Hematopoietic multipotent progenitor cell (in vitro differentiated cells): ENCODE measurements at regions not wholly inside any gene's neighbourhood (a gene's known extent, or its start where the extent isn't known, plus 50 kb on each side); places are given as distances from the start of the nearest gene placed in this dataset.
"Not testable (repeated sequence)": the region's sequence is repeated elsewhere in the genome, so short reads cannot be mapped to it uniquely, and the experiment has no call there.

Experiments
- DNase-seq, 3 donors: peaks; one replicate each; pipeline ENCODE4 v3.0.0-alpha.2; 2011 to 2015; ENCODE audit warnings: low read depth in 2 of 3, low spot score in 2 of 3

DNA sequence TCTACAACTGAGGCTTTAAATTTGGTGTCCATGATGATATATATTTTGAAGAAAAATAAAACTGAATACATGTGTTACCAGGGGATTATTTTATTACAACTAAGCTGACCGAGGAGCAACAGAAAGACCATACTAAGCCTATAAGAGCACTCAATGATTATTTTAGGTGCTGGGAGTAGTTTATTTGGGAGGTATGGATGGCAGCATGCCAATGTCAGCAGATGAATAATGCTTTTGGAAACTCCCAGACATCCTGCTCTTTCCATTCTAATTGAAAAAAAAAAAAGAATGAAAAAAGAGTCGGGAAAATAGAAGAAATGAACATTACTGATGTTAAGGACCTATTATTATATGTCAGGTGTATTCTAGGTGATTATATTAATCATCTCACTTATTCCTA is 441.2 kb downstream of the BTG1 start:
- DNase-seq: no peak

DNA sequence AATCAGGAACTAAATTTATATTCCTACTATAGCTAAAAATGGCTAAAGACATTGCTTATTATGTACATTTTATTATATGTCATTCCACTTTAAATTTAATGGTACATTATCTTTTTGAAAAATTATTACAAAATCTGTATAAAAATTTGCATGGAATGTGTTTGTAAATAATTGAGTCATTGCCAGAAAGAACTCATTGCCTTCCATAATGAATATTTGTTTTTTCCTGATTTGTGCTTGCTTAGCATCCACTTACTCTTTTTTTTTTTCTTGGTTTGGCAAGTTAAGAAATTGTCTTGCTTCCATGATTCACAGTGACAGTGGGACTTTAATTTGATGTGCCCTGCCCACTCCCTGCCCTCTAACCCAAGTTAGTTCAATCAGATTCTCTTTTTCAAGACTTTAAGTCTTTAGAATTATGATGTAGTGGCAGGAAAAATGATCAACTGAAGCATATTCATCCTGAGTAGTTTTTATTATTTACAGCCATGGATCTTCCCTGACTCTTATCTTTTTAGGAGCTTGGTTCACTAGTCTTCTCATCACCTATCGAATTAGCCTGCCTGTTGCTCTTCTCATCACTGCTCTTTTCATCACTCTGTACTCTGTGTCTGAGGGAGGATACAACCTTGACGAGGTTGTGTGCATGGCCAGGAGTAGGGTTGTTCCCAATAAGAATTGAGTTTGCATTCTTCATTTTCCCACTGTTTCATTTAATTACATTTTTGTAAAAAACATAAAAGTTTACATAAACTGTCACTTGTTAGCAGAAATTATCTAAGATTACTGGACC is 442.0 kb downstream of the BTG1 start:
- DNase-seq: no peak

DNA sequence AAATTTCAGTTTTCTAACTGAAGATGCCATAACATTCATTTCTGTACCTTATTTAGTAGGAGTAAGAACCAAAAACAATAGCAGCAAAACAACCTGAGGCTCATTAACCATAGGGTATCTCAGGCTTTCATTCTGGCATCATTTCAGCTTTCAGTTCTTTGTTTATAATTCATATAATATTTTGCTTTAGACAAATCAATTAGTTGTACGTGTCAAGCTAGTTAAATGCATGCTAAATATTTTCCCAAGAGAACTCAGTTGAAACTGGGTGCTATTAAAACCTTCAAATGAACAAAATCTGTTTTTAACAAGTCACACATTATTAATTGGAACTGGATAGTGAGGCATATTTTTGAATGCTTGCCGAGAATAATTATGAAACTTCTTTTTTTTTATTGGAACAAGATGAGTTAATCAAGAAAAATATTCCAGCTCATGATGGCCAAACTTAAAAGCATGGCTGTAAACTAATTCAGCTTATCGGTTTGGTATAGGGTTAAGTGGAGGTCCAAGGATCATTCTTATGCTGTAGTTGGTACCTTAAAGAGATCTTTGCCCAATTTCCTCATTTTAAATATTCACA is 442.7 kb downstream of the BTG1 start:
- DNase-seq: no peak

DNA sequence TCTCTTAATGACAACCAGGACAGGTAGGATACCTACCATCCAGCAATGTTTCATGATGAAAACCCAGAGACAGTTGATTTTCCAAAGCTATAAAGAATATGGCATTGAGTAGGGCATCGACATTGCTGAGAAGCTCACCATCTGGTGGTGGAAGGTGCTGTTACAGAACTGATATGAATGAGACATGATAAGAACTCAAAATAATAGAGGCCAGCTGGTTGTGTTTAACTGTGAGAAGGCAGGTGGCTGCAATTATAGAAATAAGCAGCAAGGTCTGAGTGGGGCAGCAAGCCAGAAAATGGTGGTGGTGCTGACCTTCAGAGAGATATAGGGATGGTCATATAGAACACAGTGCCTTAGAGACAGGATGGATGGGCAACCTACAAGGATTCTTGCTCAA is 449.7 kb downstream of the BTG1 start:
- no peak for DNase-seq

DNA sequence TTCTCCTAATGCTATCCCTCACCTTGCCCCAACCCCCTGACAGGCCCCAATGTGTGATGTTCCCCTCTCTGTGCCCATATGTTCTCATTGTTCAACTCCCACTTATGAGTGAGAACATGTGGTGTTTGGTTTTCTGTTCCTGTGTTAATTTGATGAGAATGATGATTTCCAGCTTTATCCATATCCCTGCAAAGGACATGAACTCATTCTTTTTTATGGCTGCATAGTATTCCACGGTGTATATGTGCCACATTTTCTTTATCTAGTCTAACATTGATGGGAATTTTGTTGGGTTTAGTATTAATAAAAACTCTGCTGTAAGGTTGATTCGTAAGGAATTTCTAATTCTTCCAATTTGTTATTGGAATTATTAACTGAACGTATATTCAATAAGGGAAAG is 450.2 kb downstream of the BTG1 start:
- DNase-seq: not testable (repeated sequence)

DNA sequence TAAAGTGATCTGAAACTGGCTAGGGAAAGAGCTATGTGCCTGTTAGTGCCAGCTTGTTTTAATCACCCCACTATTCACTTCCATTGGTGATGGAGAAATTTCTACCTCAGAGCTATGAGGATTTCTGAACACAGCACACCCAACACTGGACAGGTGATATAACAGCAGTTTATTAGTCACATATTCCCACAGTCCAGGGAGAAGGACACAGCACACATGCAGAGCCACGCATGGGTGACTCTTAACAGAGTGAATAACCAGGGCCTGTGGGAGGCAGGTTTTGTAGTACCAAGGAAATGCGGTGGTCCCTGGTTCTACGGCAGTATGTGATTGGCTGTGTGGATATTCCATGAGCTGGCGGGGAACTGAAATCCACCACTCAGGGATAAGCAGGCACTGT is 455.1 kb downstream of the BTG1 start:
- no peak for DNase-seq

DNA sequence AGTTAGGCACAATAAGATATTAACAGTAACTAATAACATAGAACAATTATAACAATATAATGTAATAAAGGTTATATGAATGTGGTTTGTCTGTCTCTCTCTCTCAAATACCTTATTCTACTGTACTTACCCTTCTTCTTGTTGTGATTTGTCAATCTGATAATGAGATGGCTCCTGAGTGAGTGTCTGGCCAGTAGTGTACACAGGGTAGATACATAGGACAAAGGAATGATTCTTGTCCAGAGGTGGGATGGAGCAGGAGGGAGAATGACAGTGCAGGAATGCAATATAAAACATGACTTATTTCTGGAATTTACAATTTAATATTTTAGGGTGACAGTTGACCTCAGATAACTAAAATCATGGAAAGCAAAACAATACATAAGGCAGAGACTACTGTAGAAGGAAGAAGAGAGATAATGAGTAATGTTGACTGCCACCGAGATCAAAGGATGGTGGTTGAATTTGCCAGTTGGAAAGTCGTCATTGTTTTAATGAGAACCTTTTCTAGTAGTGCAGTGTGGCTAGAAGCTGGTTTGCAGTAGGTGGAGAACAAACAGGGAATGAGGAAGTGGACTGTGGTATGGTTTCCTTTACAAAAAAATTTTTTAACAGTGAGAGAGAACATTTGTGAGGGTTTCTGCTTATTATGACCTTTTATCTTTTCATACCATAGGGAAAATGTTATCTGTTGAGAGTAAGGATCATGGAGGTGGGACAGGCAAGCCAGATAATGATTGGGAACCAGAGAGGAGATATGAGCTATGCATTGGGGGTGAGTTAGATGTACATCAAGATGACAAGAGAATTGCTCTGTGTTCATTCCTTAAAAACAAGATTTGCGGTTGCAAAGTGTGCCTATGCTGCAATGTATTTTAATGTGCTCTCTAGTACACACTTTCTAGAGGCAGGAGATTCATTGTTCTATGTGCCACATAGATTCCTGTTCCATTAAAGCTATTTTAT is 458.3 kb downstream of the BTG1 start:
- peak in 2 of 3 donors; percentile 10 to 63 for DNase-seq

DNA sequence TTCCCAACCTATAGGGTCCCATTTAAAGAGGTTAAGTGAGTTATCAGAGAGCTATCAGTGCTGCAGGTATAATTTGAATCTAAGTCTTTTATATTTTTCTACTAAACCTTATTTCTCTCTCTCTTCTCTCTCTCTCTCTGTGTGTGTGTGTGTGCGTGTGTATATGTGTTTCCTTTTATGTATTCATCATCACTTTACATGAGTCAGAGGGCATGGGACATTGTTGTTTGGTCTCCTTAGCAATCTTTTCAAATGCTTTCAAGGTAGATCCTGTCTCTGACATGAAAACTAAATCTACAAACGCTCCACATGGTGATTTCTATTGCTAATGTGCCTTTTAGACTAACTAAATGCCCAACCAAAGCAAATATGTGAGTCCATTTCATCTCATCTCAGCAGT is 459.7 kb downstream of the BTG1 start:
- DNase-seq: peak in 1 of 3 donors; percentile 39

DNA sequence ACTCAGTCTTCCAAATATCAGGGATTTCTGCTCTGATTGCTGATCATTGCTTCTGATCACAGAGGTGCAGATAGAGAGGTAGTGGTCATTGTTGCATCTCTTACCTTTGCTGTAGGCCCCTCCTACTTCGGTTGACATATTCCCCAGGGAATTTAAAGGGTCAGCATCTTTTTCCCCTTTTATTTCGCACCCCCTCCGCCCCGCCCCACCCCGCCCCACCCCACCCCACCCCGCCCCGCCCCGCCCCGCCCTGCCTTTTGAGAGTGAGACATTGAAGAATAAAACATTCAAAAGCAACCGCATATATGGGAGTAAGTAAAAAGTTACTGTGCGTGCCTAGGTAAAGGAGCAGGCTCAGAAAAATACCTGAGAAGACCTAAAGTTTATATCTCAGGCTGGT is 463.9 kb downstream of the BTG1 start:
- DNase-seq: no peak

DNA sequence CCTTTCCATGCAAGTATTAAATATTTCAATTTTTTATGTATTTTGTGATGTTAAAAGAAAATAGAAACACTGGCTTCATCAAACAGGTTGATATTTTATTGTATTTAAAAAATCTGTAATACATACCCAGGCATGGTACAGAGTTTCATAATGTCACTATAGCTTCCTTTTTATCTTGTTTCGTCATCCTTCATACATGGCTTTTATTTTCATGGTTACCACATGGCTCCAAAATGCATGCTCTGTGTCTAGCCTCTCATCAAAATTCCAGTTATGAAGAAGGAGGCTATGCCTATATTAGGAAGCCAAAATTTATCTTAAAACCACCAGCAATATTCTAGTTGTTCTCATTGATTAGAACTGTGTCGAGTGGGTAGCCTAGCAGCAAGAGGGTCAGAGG is 464.8 kb downstream of the BTG1 start:
- no peak for DNase-seq

DNA sequence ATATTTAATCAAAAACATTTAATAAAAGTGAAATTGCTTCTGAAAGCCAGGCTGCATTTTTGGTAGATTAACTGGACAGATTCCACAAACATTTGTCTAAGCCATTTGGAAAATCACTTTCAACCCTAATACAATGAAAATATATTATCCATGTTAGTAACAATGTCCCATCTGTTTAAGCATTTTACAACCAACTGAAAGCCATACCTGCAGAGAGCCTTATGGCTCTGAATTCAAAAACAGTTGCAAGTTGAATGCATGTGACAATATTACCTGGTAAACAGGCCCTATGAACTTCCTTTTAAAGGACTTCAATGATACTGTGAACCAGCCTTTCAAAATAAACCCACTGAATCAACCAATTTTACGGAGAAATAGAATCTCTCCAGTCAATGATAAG is 468.1 kb downstream of the BTG1 start:
- DNase-seq: no peak

DNA sequence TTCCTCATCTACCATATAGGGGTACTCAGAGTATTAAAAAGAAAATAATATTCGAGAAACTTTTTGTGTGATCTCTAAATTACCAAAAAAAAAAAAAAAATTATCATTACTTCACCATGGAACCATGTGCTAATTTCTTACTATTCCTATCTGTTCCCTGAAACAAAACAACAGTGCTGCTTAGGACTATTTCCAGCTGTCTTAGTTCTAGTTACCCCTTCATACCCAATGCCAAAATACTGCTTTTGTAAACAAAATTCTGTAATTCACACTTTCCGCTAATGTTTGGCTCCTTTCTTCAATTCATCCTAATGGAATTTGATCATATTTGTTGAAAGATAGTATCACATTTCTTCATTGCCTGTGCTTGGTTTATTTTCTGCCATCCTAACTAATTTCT is 470.2 kb downstream of the BTG1 start:
- DNase-seq: no peak

DNA sequence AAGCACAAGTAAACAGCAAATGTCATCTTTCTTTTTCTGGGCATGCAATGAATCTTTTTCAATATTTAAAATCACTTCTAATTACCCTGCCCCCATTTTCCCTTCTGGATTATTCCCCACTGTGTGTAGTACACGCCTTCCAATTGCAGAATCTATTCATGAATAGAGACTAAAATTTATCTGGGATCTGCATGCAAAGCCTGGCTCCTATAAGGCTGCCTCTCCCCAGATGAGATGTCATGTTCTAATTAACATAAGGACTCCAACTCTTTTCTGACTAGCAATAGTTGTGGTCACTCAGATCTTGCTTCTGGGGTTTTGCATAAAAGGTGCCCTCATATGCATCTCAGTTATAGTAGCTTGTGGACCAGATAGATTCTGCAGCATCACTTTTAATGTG is 473.5 kb downstream of the BTG1 start:
- no peak for DNase-seq

DNA sequence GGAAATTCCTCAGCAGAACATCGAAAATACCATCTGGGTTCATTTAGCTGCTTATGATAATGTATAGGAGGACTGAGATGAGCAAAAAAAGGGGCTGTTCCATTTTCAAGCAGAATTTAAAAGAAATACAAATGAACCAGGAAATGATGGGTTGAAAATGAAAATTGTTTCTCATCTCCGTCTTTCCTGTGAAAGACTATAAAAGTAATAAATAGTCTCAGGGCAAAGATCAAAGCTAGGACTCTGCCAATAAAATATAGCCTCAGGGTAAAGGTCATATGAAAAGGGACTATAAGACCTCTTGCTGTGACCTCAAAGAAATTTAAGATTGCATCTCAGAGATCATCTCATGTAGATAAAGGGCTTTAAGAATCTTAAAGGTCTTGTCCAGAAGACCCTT is 478.0 kb downstream of the BTG1 start:
- DNase-seq: no peak

DNA sequence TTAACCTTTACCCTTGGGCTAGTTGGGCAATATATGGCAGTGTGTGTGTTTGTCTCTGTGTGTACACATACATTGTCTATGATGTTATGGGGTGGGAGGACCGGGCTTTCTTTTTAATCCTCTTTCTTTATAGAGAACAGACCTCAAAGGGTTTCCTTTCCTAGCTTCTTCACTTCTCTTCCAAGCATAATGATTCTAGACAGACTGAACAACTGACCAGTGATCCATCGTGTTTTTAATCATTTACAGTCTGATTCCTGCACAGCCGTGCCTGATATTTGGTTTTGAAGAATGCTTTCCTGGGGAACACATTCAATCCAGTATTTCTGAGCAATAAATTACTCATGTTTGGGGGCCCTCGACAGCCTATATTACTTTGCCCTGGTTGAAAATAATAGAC is 481.1 kb upstream of the DCN start:
- no peak for DNase-seq

DNA sequence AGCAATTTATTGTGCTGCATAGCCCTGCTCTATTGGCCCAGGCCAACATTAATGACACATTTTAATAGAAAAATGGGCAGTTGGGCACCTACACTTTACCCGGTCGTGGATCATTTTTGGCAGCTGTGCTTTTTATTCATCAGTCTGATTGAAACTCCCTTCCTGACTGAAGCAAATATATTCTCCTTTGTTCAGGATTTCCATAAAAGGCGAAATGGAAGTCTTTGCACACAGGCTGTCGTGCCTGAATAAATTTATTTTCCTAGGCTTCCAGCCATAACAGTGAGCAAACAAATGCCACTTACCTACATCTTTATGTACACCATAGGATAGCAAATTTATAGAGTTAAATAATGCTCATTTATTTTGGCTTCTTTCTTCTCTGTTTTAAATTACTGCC is 480.7 kb upstream of the DCN start:
- no peak for DNase-seq

DNA sequence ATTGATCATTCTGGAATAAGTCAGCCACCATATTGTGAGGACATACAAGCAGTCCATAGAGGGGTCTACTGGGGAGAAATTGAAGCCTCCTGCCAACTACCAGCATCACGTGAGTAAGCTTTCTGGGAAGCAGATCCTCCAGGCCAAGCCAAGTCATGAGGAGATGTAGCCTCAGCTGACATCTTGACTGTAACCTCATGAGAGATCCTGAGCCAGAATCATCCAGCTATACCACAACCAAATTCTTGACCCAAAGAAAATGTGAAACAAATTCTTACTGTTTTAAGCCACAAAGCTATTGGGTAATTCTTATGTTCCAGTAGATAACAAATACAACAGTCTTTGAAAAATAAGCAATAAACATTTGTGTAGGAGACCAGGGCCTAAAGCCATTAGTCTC is 479.4 kb upstream of the DCN start:
- no peak for DNase-seq

DNA sequence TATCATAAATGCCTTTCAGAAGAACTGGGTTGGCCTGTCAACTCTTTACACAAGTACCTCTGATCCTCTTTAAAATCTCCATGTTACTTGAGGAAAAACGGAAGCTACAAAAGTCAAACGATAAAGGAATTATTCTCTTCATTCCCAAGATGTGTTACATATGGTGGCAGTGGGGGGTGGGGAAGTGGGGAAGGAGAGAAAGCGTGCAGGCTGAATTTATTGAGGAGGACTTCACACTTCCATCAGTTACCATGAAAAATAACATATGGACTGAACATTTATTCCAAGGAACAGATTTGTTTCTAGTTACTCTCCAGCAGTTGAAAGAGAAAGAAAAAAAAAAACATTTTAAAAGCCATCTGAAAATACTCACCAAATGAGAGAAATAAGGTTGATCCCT is 474.4 kb upstream of the DCN start:
- DNase-seq: no peak

DNA sequence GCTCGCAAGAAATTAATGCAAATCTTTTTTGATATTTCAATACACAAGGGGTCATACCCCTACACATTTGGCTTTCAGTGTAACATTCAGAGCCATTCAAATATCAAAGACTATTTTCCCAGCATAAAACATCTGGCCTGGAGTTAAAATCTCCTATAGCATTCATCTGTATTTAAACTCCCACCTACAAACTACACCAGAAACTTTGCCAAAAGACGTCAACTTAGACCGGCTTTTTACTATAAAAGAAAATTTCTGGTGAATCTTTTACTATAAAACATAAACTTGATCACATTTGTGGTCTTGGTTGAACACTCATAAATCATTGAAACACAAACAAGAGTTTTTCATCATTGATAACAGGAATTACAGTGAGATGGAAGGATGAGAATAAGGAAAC is 473.3 kb upstream of the DCN start:
- no peak for DNase-seq

DNA sequence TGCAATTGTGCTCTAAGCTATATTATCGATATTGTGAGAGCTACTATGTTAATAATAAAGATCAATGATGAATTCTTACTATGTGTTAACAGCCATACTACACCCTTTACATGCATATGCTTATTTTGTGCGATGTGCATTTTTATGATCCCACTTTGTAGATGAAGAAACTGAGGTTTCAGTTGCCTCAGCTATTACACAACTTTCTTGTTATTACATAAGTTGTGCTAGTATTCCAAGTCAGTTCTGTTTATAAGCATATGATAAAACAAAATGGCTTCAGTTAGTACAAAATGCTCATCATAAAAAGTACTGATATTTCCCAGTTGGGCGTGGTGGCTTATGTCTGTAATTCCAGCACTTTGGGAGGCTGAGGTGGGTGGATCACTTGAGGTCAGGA is 471.5 kb upstream of the DCN start:
- DNase-seq: no peak

DNA sequence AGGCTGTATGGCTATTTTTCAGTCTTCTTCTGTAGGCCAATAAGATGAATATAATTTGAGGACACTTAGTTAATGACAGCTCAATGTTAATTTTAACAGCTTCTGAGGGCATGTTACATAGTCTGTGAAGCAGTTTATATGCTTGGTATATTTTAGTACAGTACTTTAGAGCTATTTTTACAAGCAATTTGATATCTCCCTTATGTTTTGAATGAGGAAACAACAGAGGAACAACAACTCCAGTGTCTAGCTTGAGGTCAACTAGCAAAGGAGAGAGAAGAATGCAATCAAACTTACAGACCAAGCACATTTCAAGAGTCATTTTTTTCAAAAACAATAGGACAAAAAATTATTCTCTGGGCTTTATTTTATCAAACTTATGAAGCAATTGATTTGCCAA is 469.1 kb upstream of the DCN start:
- no peak for DNase-seq

DNA sequence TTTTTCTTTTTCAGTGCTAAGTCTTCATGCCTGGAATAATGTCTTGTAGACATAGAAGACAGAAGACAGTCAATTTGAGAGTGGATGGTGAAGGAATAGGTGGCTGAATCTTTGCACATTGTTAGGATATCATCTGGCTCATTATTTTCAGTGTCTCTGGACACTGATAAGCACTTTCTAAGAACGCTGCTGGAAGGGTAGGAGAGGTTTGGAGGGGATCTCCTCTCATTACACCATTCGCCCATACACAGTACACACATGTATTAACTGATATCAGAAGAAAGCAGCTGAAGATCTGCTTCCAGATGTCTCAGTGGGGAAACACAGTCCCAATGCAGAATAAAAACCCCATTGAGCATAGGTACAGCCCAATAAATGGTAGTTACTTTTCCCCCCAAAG is 461.1 kb upstream of the DCN start:
- DNase-seq: no peak
